ENCODE measurements at regions not wholly inside any gene's neighbourhood (a gene's known extent, or its start where the extent isn't known, plus 50 kb on each side); places are given as distances from the start of the nearest gene placed in this dataset.

DNA sequence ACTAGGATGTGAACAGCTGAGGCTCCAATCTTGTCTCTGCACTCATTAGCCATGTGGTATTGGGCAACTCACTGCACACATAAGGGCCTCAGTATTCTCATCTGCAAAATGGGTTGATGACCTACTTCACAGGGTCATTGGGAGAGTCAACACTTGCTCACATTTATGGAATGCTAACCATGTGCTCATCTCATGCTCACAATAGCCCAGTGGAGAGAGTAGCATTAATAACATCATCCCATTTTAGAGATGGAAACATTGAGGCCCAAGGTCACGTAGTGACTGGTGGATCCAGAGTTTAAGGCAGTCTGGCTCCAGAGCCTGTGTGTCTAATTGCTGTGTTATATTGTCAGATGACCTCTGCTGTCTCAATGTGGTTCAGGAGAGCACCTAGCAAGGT lies 270.2 kb upstream of the SRRM4 start:
- no peaks in the 10 kb centered on the region for H3K36me3 ChIP-seq
- no peak for DNase-seq
- intact Hi-C loops (cut with DNase I; ENCODE audit: low total_unique reads) = no loop called here

DNA sequence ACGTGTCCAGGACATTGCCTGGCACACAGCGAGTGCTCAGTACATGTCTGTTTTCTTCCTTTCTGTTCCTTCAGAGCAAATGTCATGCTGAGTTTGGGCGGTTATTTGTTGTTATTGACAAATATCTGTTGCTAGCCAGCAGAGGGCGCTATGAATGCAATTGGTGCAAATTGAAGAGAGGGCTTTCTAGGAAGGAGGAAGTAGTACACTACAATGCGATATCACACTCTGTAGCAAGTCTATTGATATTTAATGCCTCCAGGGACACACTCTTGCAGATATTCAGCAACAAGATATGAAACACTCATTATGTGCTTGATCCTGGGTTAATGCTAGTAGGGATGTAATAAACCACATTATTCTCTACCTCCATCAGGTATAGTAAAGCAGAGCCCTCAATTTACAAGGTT lies 267.3 kb upstream of the SRRM4 start:
- intact Hi-C loops (cut with DNase I; ENCODE audit: low total_unique reads) = no loop called here
- H3K9me3 ChIP-seq = no peaks in the 10 kb centered on the region
- TF ChIP-seq, protein P1, sequence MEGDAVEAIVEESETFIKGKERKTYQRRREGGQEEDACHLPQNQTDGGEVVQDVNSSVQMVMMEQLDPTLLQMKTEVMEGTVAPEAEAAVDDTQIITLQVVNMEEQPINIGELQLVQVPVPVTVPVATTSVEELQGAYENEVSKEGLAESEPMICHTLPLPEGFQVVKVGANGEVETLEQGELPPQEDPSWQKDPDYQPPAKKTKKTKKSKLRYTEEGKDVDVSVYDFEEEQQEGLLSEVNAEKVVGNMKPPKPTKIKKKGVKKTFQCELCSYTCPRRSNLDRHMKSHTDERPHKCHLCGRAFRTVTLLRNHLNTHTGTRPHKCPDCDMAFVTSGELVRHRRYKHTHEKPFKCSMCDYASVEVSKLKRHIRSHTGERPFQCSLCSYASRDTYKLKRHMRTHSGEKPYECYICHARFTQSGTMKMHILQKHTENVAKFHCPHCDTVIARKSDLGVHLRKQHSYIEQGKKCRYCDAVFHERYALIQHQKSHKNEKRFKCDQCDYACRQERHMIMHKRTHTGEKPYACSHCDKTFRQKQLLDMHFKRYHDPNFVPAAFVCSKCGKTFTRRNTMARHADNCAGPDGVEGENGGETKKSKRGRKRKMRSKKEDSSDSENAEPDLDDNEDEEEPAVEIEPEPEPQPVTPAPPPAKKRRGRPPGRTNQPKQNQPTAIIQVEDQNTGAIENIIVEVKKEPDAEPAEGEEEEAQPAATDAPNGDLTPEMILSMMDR (IDR thresholded peaks at IDR 0.05) = no peak
- no peak overlapping the region for H3K4me3 ChIP-seq
- H3K27ac ChIP-seq = no peak overlapping the region
- DNase-seq = no peak
- no peaks in the 10 kb centered on the region for H3K27me3 ChIP-seq
- no peaks in the 10 kb centered on the region for H3K4me1 ChIP-seq
- no peaks in the 10 kb centered on the region for H3K36me3 ChIP-seq

More for the DNA sequence above, 270.2 kb upstream of the SRRM4 start:
- H3K9me3 ChIP-seq = no peaks in the 10 kb centered on the region
- no peaks in the 10 kb centered on the region for H3K27me3 ChIP-seq
- no peak overlapping the region for H3K4me3 ChIP-seq
- TF ChIP-seq, protein P1 (IDR thresholded peaks at IDR 0.05) = no peak
- no peak overlapping the region for H3K27ac ChIP-seq
- H3K4me1 ChIP-seq = no peaks in the 10 kb centered on the region

DNA sequence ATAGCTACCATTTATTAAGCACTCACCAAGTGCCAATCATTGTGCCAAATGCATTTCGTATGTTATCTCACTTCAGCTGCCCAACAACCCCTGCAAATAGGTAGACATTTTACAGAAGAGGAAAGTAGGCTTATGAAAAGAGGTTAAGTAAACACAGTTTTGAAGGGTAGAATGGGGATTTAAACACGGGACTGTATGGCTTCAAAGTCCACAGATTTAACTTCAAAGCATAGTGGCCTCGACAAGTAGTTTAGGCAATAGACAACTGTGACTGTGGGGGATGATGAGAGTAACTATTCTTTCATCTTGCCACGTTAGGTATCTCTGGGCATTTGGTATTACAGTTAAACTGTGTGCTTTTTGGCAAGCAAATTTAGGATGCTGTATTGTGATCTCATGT lies 266.8 kb upstream of the SRRM4 start:
- DNase-seq = no peak
- intact Hi-C loops (cut with DNase I; ENCODE audit: low total_unique reads) = no loop called here

DNA sequence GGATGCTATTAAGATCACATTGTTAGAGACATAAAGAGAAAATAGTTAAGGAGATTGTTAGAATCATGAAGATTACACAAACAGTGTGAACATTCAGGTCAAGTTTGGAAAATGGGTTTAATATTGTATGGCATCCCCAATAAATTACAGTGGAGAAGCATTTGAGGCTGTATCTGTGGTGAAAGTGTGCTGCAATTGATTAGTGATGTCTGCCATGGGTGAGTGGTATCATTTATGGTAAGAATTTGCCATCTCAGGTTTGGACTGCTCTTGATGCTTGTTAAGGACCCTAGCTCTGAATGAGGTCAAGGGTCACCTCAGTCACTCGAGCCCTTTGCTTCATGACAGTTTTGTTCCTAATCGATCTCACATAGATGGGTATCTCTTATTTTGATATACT lies 265.7 kb upstream of the SRRM4 start:
- Histone ChIP-seq H3K27me3 (no peaks in the 10 kb centered on the region), H3K4me1 (no peaks in the 10 kb centered on the region), H3K27ac (no peak overlapping the region), H3K36me3 (no peaks in the 10 kb centered on the region), H3K4me3 (no peak overlapping the region), H3K9me3 (no peaks in the 10 kb centered on the region)
- intact Hi-C loops (cut with DNase I; ENCODE audit: low total_unique reads) = no loop called here
- TF ChIP-seq, protein P1 (IDR thresholded peaks at IDR 0.05) = no peak
- no peak for DNase-seq

More for the DNA sequence above, 266.8 kb upstream of the SRRM4 start:
- no peaks in the 10 kb centered on the region for H3K9me3 ChIP-seq
- no peak overlapping the region for H3K4me3 ChIP-seq
- no peak overlapping the region for H3K27ac ChIP-seq
- H3K36me3 ChIP-seq = no peaks in the 10 kb centered on the region
- H3K4me1 ChIP-seq = no peaks in the 10 kb centered on the region
- TF ChIP-seq, protein P1 (IDR thresholded peaks at IDR 0.05) = no peak
- H3K27me3 ChIP-seq = no peaks in the 10 kb centered on the region

DNA sequence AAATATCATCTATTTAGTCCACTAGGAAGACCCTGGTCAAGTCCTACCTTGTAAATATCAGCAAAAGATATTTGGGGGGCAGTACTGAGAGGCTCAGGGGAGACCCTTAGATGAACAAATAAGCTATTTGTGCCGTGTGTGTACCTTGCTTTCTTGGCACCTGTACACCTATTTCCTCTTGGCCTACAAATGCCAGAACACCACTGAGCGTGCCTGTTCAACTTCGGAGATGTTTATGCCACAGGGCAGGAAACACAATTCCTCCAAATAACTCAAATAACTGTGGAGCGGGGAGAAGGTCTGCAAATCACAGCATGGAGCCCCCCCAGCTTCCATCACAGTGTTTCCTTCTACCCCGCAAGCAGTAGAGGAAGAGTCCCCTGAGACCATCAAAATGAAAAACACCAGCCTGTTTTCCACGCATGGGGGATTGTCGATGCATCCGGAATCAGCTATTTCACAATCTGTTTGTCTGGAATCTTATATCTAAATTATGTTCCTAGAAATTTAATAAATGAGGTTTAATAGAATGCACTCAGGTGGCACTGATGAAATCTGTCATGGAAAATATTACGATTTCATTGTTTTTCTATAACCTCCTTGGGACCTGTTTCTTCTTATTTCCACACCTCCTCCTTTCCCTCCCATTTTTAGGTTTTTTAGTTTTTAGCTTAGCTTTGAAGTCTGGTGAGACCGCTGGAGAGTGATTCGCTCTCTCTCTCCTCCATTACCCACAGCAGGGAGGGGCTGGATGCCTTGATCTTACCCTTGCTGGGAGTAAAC lies 254.0 kb upstream of the SRRM4 start:
- H3K9me3 ChIP-seq = no peaks in the 10 kb centered on the region
- TF ChIP-seq, protein P1 (IDR thresholded peaks at IDR 0.05) = no peak
- no peaks in the 10 kb centered on the region for H3K36me3 ChIP-seq
- no peak for DNase-seq
- H3K27me3 ChIP-seq = no peaks in the 10 kb centered on the region
- H3K4me3 ChIP-seq = no peak overlapping the region
- H3K27ac ChIP-seq = no peak overlapping the region
- intact Hi-C loops (cut with DNase I; ENCODE audit: low total_unique reads) = no loop called here
- H3K4me1 ChIP-seq = no peaks in the 10 kb centered on the region

Measured in tibial artery (tissue), 4 donors.